K562 (cell line): ENCODE measurements at regions not wholly inside any gene's neighbourhood (a gene's known extent, or its start where the extent isn't known, plus 50 kb on each side); places are given as distances from the start of the nearest gene placed in this dataset.

ENCODE experiments used
- ATF3 ChIP-seq, 2 experiments: fragments of 450-650 bp in 1 of 2; sonication (generic) in 1 of 2; formaldehyde crosslinking in 1 of 2; IDR thresholded peaks in 1 of 2; conservative IDR thresholded peaks in 1 of 2; 2 replicates each; pipeline versions ENCODE4 v1.6.1 to v1.8.1; 2016 to 2023; ENCODE audit warnings: mild to moderate bottlenecking in 2 of 2, moderate library complexity in 2 of 2, inconsistent platforms in 1 of 2, missing genetic modification reagents in 1 of 2
- E2F1 ChIP-seq: sonication (generic); formaldehyde crosslinking; IDR thresholded peaks from 2 replicates; pipeline ENCODE4 v1.8.1; 2023; ENCODE audit warnings: mild to moderate bottlenecking, missing genetic modification reagents, moderate library complexity
- ELK3 ChIP-seq: fragments of 450-650 bp; formaldehyde crosslinking; IDR thresholded peaks from 2 replicates; pipeline ENCODE4 v1.4.0; 2020; ENCODE audit warnings: mild to moderate bottlenecking
- ETV6 ChIP-seq, 3 experiments: fragments of 150-350 bp in 1 of 3; sonication (generic) in 1 of 3; formaldehyde crosslinking in 1 of 3; IDR thresholded peaks; 2 replicates each; pipeline versions ENCODE4 v1.6.1 to v1.8.0; 2014 to 2022; ENCODE audit warnings: borderline replicate concordance in 2 of 3, low read depth in 2 of 3, antibody characterized with exemption in 1 of 3, low read length in 1 of 3, mild to moderate bottlenecking in 1 of 3, missing genetic modification reagents in 1 of 3
- GMEB1 ChIP-seq: fragments of 250-450 bp; sonication (Bioruptor Pico); IDR thresholded peaks from 2 replicates; pipeline ENCODE4 v1.4.0; 2020; ENCODE audit warnings: mild to moderate bottlenecking
- HNRNPK ChIP-seq: fragments of 200-400 bp; formaldehyde crosslinking; IDR thresholded peaks from one replicate; pipeline ENCODE4 v1.6.1; 2018; ENCODE audit warnings: mild to moderate bottlenecking, low read depth, low read length; ENCODE audit not compliant: poor library complexity, severe bottlenecking
- HOXB6 ChIP-seq: fragments of 250-450 bp; sonication (Bioruptor Pico); IDR thresholded peaks from 2 replicates; pipeline ENCODE4 v1.5.1; 2022; ENCODE audit warnings: mild to moderate bottlenecking, borderline replicate concordance
- MAFG ChIP-seq: fragments of 450-650 bp; conservative IDR thresholded peaks from 2 replicates; pipeline ENCODE4 v1.6.1; 2016; ENCODE audit warnings: missing genetic modification characterization, missing compliant biosample characterization
- MAFK ChIP-seq: IDR thresholded peaks from 2 replicates; pipeline ENCODE4 v1.6.1; 2011; ENCODE audit warnings: low read length, improper control_type of control experiment
- NFE2L1 ChIP-seq: fragments of 450-650 bp; IDR thresholded peaks from 2 replicates; pipeline ENCODE4 v1.6.1; 2016; ENCODE audit warnings: missing genetic modification characterization, low read depth, mild to moderate bottlenecking, missing compliant biosample characterization, moderate library complexity, borderline replicate concordance
- PHB ChIP-seq: fragments of 250-450 bp; sonication (Bioruptor Pico); IDR thresholded peaks from 2 replicates; pipeline ENCODE4 v1.5.0; 2021
- PYGO2 ChIP-seq: fragments of 450-650 bp; IDR thresholded peaks from 2 replicates; pipeline ENCODE4 v1.6.1; 2016; ENCODE audit warnings: mild to moderate bottlenecking, missing genetic modification characterization, moderate library complexity, missing compliant biosample characterization
- SIX5 ChIP-seq, 2 experiments: IDR thresholded peaks; 2 replicates each; pipeline ENCODE4 v1.6.1; 2011; ENCODE audit warnings: low read length in 2 of 2, borderline replicate concordance in 1 of 2, low read depth in 1 of 2, mild to moderate bottlenecking in 1 of 2, moderate library complexity in 1 of 2; ENCODE audit not compliant: insufficient read depth in 1 of 2
- SMAD4 ChIP-seq: fragments of 250-450 bp; sonication (Bioruptor Pico); conservative IDR thresholded peaks from 2 replicates; pipeline ENCODE4 v1.8.0; 2021; ENCODE audit warnings: inconsistent platforms, mild to moderate bottlenecking, moderate library complexity
- ZC3H11A ChIP-seq: IDR thresholded peaks from 2 replicates; pipeline ENCODE4 v1.6.1; 2012; ENCODE audit warnings: low read depth, low read length, improper control_type of control experiment
- ZFP30 ChIP-seq: fragments of 250-450 bp; sonication (Bioruptor Pico); IDR thresholded peaks from 2 replicates; pipeline ENCODE4 v1.8.0; 2022; ENCODE audit warnings: moderate library complexity, mild to moderate bottlenecking, inconsistent platforms, borderline replicate concordance
- ZNF140 ChIP-seq: fragments of 250-450 bp; sonication (Bioruptor Pico); IDR thresholded peaks from 2 replicates; pipeline ENCODE4 v1.8.0; 2021; ENCODE audit warnings: moderate library complexity, mild to moderate bottlenecking, inconsistent platforms
- ZNF280B ChIP-seq: fragments of 250-450 bp; sonication (Bioruptor Pico); IDR thresholded peaks from 2 replicates; pipeline ENCODE4 v1.5.1; 2021; ENCODE audit warnings: mild to moderate bottlenecking
- ZNF445 ChIP-seq: fragments of 250-450 bp; sonication (Bioruptor Pico); IDR thresholded peaks from 2 replicates; pipeline ENCODE4 v1.4.0; 2020; ENCODE audit warnings: low read depth, mild to moderate bottlenecking, moderate library complexity
- ZNF583 ChIP-seq: fragments of 250-450 bp; sonication (Bioruptor Pico); IDR thresholded peaks from 2 replicates; pipeline ENCODE4 v1.4.0; 2020
- ZNF764 ChIP-seq: fragments of 250-450 bp; sonication (Bioruptor Pico); IDR thresholded peaks from 2 replicates; pipeline ENCODE4 v1.4.0; 2020; ENCODE audit warnings: low read depth, mild to moderate bottlenecking, moderate library complexity
- ZSCAN29 ChIP-seq: fragments of 450-650 bp; IDR thresholded peaks from 2 replicates; pipeline ENCODE4 v1.6.1; 2017

- no peak for TF ChIP-seq ATF3 (IDR thresholded peaks at IDR 0.05)
- no peak for TF ChIP-seq ATF3 (CRISPR knock-in tag; conservative IDR thresholded peaks at IDR 0.05)
- no peak for TF ChIP-seq PYGO2
- TF ChIP-seq SMAD4 = 0 out of 2 replicates have a peak, but pooled peaks have one; percentile 26
- TF ChIP-seq ELK3 (CRISPR knock-in tag) = no peak
- TF ChIP-seq ZC3H11A = no peak
- TF ChIP-seq HNRNPK = no peak
- TF ChIP-seq ZNF140 (CRISPR knock-in tag) = peak; percentile 52; the same call in 1 of the 2 replicates
- TF ChIP-seq MAFK = no peak
- peak; percentile 68; the same call in 1 of the 2 replicates for TF ChIP-seq ZFP30 (CRISPR knock-in tag)
- TF ChIP-seq GMEB1 (CRISPR knock-in tag) = 0 out of 2 replicates have a peak, but pooled peaks have one; percentile 21
- TF ChIP-seq ZSCAN29 = no peak
- TF ChIP-seq ZNF445 = peak; percentile 74; the same call in 1 of the 2 replicates
- TF ChIP-seq HOXB6 (CRISPR knock-in tag) = no peak
- TF ChIP-seq SIX5 (IDR thresholded peaks at IDR 0.05; ENCODE audit: borderline replicate concordance in 1 of 2, insufficient read depth in 1 of 2, low read depth in 1 of 2, low read length in 2 of 2) = no peak
- TF ChIP-seq ZNF583 (CRISPR knock-in tag) = 0 out of 2 replicates have a peak, but pooled peaks have one; percentile 48
- TF ChIP-seq ETV6 (IDR thresholded peaks at IDR 0.05; ENCODE audit: borderline replicate concordance in 1 of 2, low read depth in 2 of 2, low read length in 1 of 2) = no peak
- no peak for TF ChIP-seq ETV6 (CRISPR knock-in tag; IDR thresholded peaks at IDR 0.05; ENCODE audit: borderline replicate concordance)
- TF ChIP-seq NFE2L1 (tag) = no peak
- TF ChIP-seq ZNF764 (CRISPR knock-in tag) = 0 out of 2 replicates have a peak, but pooled peaks have one; percentile 23
- no peak for TF ChIP-seq MAFG (tag)
- TF ChIP-seq ZNF280B (CRISPR knock-in tag) = no peak
- no peak for TF ChIP-seq PHB
- TF ChIP-seq E2F1 = no peak
Observed at GRCh38 chr22:22044153-22044552, 61.6 kb upstream of the TOP3B start (continued).
